ENCODE measurements at regions not wholly inside any gene's neighbourhood (a gene's known extent, or its start where the extent isn't known, plus 50 kb on each side); places are given as distances from the start of the nearest gene placed in this dataset.

- no peak for DNase-seq (ENCODE audit: low read depth)
Observed at GRCh38 chr6:156517088-156517487, 260.1 kb upstream of the ARID1B start.

- DNase-seq (ENCODE audit: low read depth): no peak
Observed at GRCh38 chr6:156515242-156515641, 261.9 kb upstream of the ARID1B start.

- DNase-seq (ENCODE audit: low read depth): no peak
Observed at GRCh38 chr6:156513504-156513903, 263.7 kb upstream of the ARID1B start.

GRCh38 chr6:156511570-156511969 is 265.6 kb upstream of the ARID1B start:
- DNase-seq (ENCODE audit: low read depth): no peak

- no peak for DNase-seq (ENCODE audit: low read depth)
Observed at GRCh38 chr6:156511051-156511450, 266.1 kb upstream of the ARID1B start.

- DNase-seq (ENCODE audit: low read depth): no peak
Observed at GRCh38 chr6:156510242-156510641, 266.9 kb upstream of the ARID1B start.

- DNase-seq (ENCODE audit: low read depth): no peak
Observed at GRCh38 chr6:156509496-156509895, 267.7 kb upstream of the ARID1B start.

GRCh38 chr6:156508923-156509322 is 268.3 kb upstream of the ARID1B start:
- no peak for DNase-seq (ENCODE audit: low read depth)

- DNase-seq (ENCODE audit: low read depth): no peak
Observed at GRCh38 chr6:156508126-156508525, 269.1 kb upstream of the ARID1B start.

- DNase-seq (ENCODE audit: low read depth): no peak
Observed at GRCh38 chr6:156507656-156508055, 269.5 kb upstream of the ARID1B start.

GRCh38 chr6:156507106-156507505 is 270.1 kb upstream of the ARID1B start:
- DNase-seq (ENCODE audit: low read depth): no peak

GRCh38 chr6:156502969-156503504 is 274.1 kb upstream of the ARID1B start:
- DNase-seq (ENCODE audit: low read depth): no peak

- no peak for DNase-seq (ENCODE audit: low read depth)
Observed at GRCh38 chr6:156497618-156498017, 279.6 kb upstream of the ARID1B start.

GRCh38 chr6:156487877-156488276 is 289.3 kb upstream of the ARID1B start:
- DNase-seq (ENCODE audit: low read depth): no peak

- no peak for DNase-seq (ENCODE audit: low read depth)
Observed at GRCh38 chr6:156485150-156485549, 292.0 kb upstream of the ARID1B start.

- no peak for DNase-seq (ENCODE audit: low read depth)
Observed at GRCh38 chr6:156474507-156475120, 302.6 kb upstream of the ARID1B start.

- no peak for DNase-seq (ENCODE audit: low read depth)
Observed at GRCh38 chr6:156471000-156471399, 306.2 kb upstream of the ARID1B start.

- no peak for DNase-seq (ENCODE audit: low read depth)
Observed at GRCh38 chr6:156464100-156464878, 312.9 kb upstream of the ARID1B start.

- DNase-seq (ENCODE audit: low read depth): no peak
Observed at GRCh38 chr6:156461647-156462046, 315.5 kb upstream of the ARID1B start.

GRCh38 chr6:156457601-156458000 is 319.6 kb upstream of the ARID1B start:
- no peak for DNase-seq (ENCODE audit: low read depth)

GRCh38 chr6:156455847-156456246 is 321.3 kb upstream of the ARID1B start:
- DNase-seq (ENCODE audit: low read depth): no peak

- no peak for DNase-seq (ENCODE audit: low read depth)
Observed at GRCh38 chr6:156454867-156455266, 322.3 kb upstream of the ARID1B start.

GRCh38 chr6:156451726-156452125 is 325.5 kb upstream of the ARID1B start:
- no peak for DNase-seq (ENCODE audit: low read depth)

- DNase-seq (ENCODE audit: low read depth): no peak
Observed at GRCh38 chr6:156451088-156451487, 326.1 kb upstream of the ARID1B start.

Measured in non-pigmented ciliary epithelial cell (primary cell).